HG03354 (cell line): ENCODE measurements at regions not wholly inside any gene's neighbourhood (a gene's known extent, or its start where the extent isn't known, plus 50 kb on each side); places are given as distances from the start of the nearest gene placed in this dataset.

Experiments
- ATAC-seq: cut with Tn5 transposase; IDR thresholded peaks from one replicate; pipeline ENCODE4 v1.9.1; 2021; ENCODE audit warnings: mild to moderate bottlenecking; ENCODE audit not compliant: unreplicated experiment, poor library complexity, severe bottlenecking

- no peak for ATAC-seq
Measured at GRCh38 chr5:152337484-152337883, 67.6 kb downstream of the NMUR2 start.

- no peak for ATAC-seq
Measured at GRCh38 chr5:152335461-152335860, 69.6 kb downstream of the NMUR2 start.

GRCh38 chr5:152332716-152333460 lies 72.2 kb downstream of the NMUR2 start:
- ATAC-seq: no peak

GRCh38 chr5:152331718-152332117 lies 73.4 kb downstream of the NMUR2 start:
- no peak for ATAC-seq

GRCh38 chr5:152331006-152331405 lies 74.1 kb downstream of the NMUR2 start:
- no peak for ATAC-seq

GRCh38 chr5:152329761-152330283 lies 75.3 kb downstream of the NMUR2 start:
- ATAC-seq: no peak

- ATAC-seq: no peak
Measured at GRCh38 chr5:152329207-152329606, 75.9 kb downstream of the NMUR2 start.

- no peak for ATAC-seq
Measured at GRCh38 chr5:152315942-152316341, 89.1 kb downstream of the NMUR2 start.

GRCh38 chr5:152314196-152314829 lies 90.8 kb downstream of the NMUR2 start:
- no peak for ATAC-seq

GRCh38 chr5:152309926-152310450 lies 95.1 kb downstream of the NMUR2 start:
- ATAC-seq: no peak

- ATAC-seq: no peak
Measured at GRCh38 chr5:152306386-152306785, 98.7 kb downstream of the NMUR2 start.

GRCh38 chr5:152305525-152305924 lies 99.6 kb downstream of the NMUR2 start:
- ATAC-seq: no peak

- no peak for ATAC-seq
Measured at GRCh38 chr5:152303841-152304240, 101.2 kb downstream of the NMUR2 start.

GRCh38 chr5:152297866-152298265 lies 107.2 kb downstream of the NMUR2 start:
- no peak for ATAC-seq

- no peak for ATAC-seq
Measured at GRCh38 chr5:152293189-152293588, 111.9 kb downstream of the NMUR2 start.

- ATAC-seq: no peak
Measured at GRCh38 chr5:152290181-152290580, 114.9 kb downstream of the NMUR2 start.

- ATAC-seq: no peak
Measured at GRCh38 chr5:152288917-152289595, 116.0 kb downstream of the NMUR2 start.

- no peak for ATAC-seq
Measured at GRCh38 chr5:152288499-152288898, 116.6 kb downstream of the NMUR2 start.

GRCh38 chr5:152285764-152286163 lies 119.3 kb downstream of the NMUR2 start:
- no peak for ATAC-seq

GRCh38 chr5:152282331-152282730 lies 122.7 kb downstream of the NMUR2 start:
- no peak for ATAC-seq
